ACC112 (cell line): ENCODE measurements at regions not wholly inside any gene's neighbourhood (a gene's known extent, or its start where the extent isn't known, plus 50 kb on each side); places are given as distances from the start of the nearest gene placed in this dataset.
A peak's percentile ranks its signal among the peaks of the same experiment; 100 is the strongest.

ENCODE experiments used
- H2AFZ ChIP-seq: fragments of 200-600 bp; sonication (generic); one replicate; pipeline ENCODE4 v1.6.0; 2017; ENCODE audit warnings: antibody characterized with exemption, low read length; ENCODE audit not compliant: unreplicated experiment
- H3K27ac ChIP-seq: fragments of 200-600 bp; sonication (generic); 2 replicates; pipeline ENCODE4 v1.5.1; 2014; ENCODE audit warnings: low read depth, mild to moderate bottlenecking, antibody characterized with exemption, low read length, moderate library complexity
- H3K27me3 ChIP-seq: fragments of 200-600 bp; sonication (generic); 2 replicates; pipeline ENCODE4 v1.6.1; 2014; ENCODE audit warnings: mild to moderate bottlenecking, antibody characterized with exemption, low read length, moderate library complexity, mixed read lengths; ENCODE audit not compliant: insufficient read depth
- H3K36me3 ChIP-seq: fragments of 200-600 bp; sonication (generic); 2 replicates; pipeline ENCODE4 v1.6.1; 2016; ENCODE audit warnings: mild to moderate bottlenecking, antibody characterized with exemption, low read length, moderate library complexity, mixed read lengths; ENCODE audit not compliant: insufficient read depth
- H3K4me1 ChIP-seq: fragments of 200-600 bp; sonication (generic); one replicate; pipeline ENCODE4 v1.6.1; 2016; ENCODE audit warnings: low read length, mixed read lengths; ENCODE audit not compliant: insufficient read depth, unreplicated experiment, control insufficient read depth
- H3K4me3 ChIP-seq: fragments of 200-600 bp; sonication (generic); 2 replicates; pipeline ENCODE4 v1.5.1; 2014; ENCODE audit warnings: mild to moderate bottlenecking, low read depth, low read length
- H3K79me2 ChIP-seq: fragments of 200-600 bp; sonication (generic); one replicate; pipeline ENCODE4 v1.6.0; 2016; ENCODE audit warnings: low read length; ENCODE audit not compliant: control insufficient read depth, unreplicated experiment, insufficient read depth

GRCh38 chr12:65570451-65571130 lies 253.7 kb upstream of the HMGA2 start:
- Histone ChIP-seq H3K4me1 (peaks cover 36% of the 10 kb centered on the region), H2AFZ (no peak overlapping the region), H3K27me3 (no peaks in the 10 kb centered on the region), H3K27ac (no peak overlapping the region), H3K79me2 (no peaks in the 10 kb centered on the region), H3K36me3 (peaks cover 10% of the 10 kb centered on the region; the same call in 1 of the 2 replicates), H3K4me3 (no peak overlapping the region)

GRCh38 chr12:65574867-65575266 lies 249.4 kb upstream of the HMGA2 start:
- no peak overlapping the region for H2AFZ ChIP-seq
- no peaks in the 10 kb centered on the region for H3K4me1 ChIP-seq
- H3K36me3 ChIP-seq, result peaks cover 10% of the 10 kb centered on the region; the same call in 1 of the 2 replicates
- no peak overlapping the region for H3K4me3 ChIP-seq
- no peaks in the 10 kb centered on the region for H3K79me2 ChIP-seq
- no peak overlapping the region for H3K27ac ChIP-seq
- H3K27me3 ChIP-seq, result no peaks in the 10 kb centered on the region

GRCh38 chr12:65584016-65584415 lies 240.3 kb upstream of the HMGA2 start:
- no peaks in the 10 kb centered on the region for H3K27me3 ChIP-seq
- no peak overlapping the region for H3K27ac ChIP-seq
- H3K79me2 ChIP-seq, result no peaks in the 10 kb centered on the region
- peaks cover 5% of the 10 kb centered on the region for H3K4me1 ChIP-seq
- no peak overlapping the region for H3K4me3 ChIP-seq
- no peaks in the 10 kb centered on the region for H3K36me3 ChIP-seq
- no peak overlapping the region for H2AFZ ChIP-seq

GRCh38 chr12:65585648-65586602 lies 238.4 kb upstream of the HMGA2 start:
- Histone ChIP-seq H3K4me3 (no peak overlapping the region), H3K27me3 (no peaks in the 10 kb centered on the region), H3K4me1 (peaks cover 5% of the 10 kb centered on the region), H3K36me3 (no peaks in the 10 kb centered on the region), H3K27ac (no peak overlapping the region), H3K79me2 (no peaks in the 10 kb centered on the region), H2AFZ (no peak overlapping the region)

- Histone ChIP-seq H3K79me2 (no peaks in the 10 kb centered on the region), H3K27me3 (no peaks in the 10 kb centered on the region), H3K4me3 (no peak overlapping the region), H3K27ac (no peak overlapping the region), H3K4me1 (peaks cover 5% of the 10 kb centered on the region), H3K36me3 (no peaks in the 10 kb centered on the region), H2AFZ (no peak overlapping the region)
These were observed 237.5 kb upstream of the HMGA2 start for GRCh38 chr12:65586796-65587195.

GRCh38 chr12:65590318-65590717 lies 234.0 kb upstream of the HMGA2 start:
- Histone ChIP-seq H3K27ac (no peak overlapping the region), H3K4me3 (no peak overlapping the region), H3K4me1 (peaks cover 11% of the 10 kb centered on the region), H3K27me3 (no peaks in the 10 kb centered on the region), H3K79me2 (no peaks in the 10 kb centered on the region), H2AFZ (no peak overlapping the region), H3K36me3 (no peaks in the 10 kb centered on the region)

GRCh38 chr12:65592416-65592815 lies 231.9 kb upstream of the HMGA2 start:
- H2AFZ ChIP-seq, result no peak overlapping the region
- H3K36me3 ChIP-seq, result no peaks in the 10 kb centered on the region
- H3K79me2 ChIP-seq, result no peaks in the 10 kb centered on the region
- H3K4me3 ChIP-seq, result no peak overlapping the region
- H3K27me3 ChIP-seq, result no peaks in the 10 kb centered on the region
- H3K4me1 ChIP-seq, result peaks cover 17% of the 10 kb centered on the region
- no peak overlapping the region for H3K27ac ChIP-seq

- Histone ChIP-seq H3K4me3 (no peak overlapping the region), H3K79me2 (no peaks in the 10 kb centered on the region), H3K27me3 (no peaks in the 10 kb centered on the region), H3K4me1 (peaks cover 22% of the 10 kb centered on the region), H2AFZ (no peak overlapping the region), H3K36me3 (no peaks in the 10 kb centered on the region), H3K27ac (no peak overlapping the region)
These were observed 231.0 kb upstream of the HMGA2 start for GRCh38 chr12:65593239-65593701.

GRCh38 chr12:65594409-65594808 lies 229.9 kb upstream of the HMGA2 start:
- Histone ChIP-seq H3K36me3 (no peaks in the 10 kb centered on the region), H2AFZ (peak overlapping the region; percentile 77), H3K27me3 (no peaks in the 10 kb centered on the region), H3K4me3 (no peak overlapping the region), H3K27ac (no peak overlapping the region), H3K79me2 (no peaks in the 10 kb centered on the region), H3K4me1 (peaks cover 22% of the 10 kb centered on the region)

- Histone ChIP-seq H3K4me1 (peaks cover 22% of the 10 kb centered on the region), H3K27me3 (no peaks in the 10 kb centered on the region), H2AFZ (no peak overlapping the region), H3K36me3 (no peaks in the 10 kb centered on the region), H3K27ac (no peak overlapping the region), H3K4me3 (no peak overlapping the region), H3K79me2 (no peaks in the 10 kb centered on the region)
These were observed 229.2 kb upstream of the HMGA2 start for GRCh38 chr12:65595016-65595560.
